Lung (tissue), 11 donors: ENCODE measurements at regions not wholly inside any gene's neighbourhood (a gene's known extent, or its start where the extent isn't known, plus 50 kb on each side); places are given as distances from the start of the nearest gene placed in this dataset.
"Not testable (repeated sequence)": the region's sequence is repeated elsewhere in the genome, so short reads cannot be mapped to it uniquely, and the experiment has no call there.

Experiments used
- ATAC-seq: fragments of 200-7000 bp; cut with Tn5 transposase; one replicate; pipeline ENCODE4 v1.9.1; 2020; ENCODE audit warnings: moderate number of reproducible peaks; ENCODE audit not compliant: insufficient read depth, low FRiP score
- DNase-seq, 3 donors: peaks; one replicate each; pipeline ENCODE4 v3.0.0-alpha.2; 2013 to 2017
- H3K27ac ChIP-seq, 2 donors: one replicate each; pipeline ENCODE4 v1.5.1; 2013; ENCODE audit warnings: mild to moderate bottlenecking in 2 of 2, moderate library complexity in 2 of 2, control low read depth in 1 of 2, inconsistent platforms in 1 of 2, low read depth in 1 of 2, low read length in 1 of 2
- H3K27me3 ChIP-seq, 3 donors: one replicate each; pipeline ENCODE4 v1.5.1; 2013; ENCODE audit warnings: low read length in 2 of 3; ENCODE audit not compliant: control insufficient read depth in 3 of 3, insufficient read depth in 3 of 3
- H3K36me3 ChIP-seq, 4 donors: one replicate each; pipeline ENCODE4 v1.5.1; 2013; ENCODE audit warnings: low read length in 4 of 4, mild to moderate bottlenecking in 1 of 4, moderate library complexity in 1 of 4; ENCODE audit not compliant: control insufficient read depth in 4 of 4, insufficient read depth in 4 of 4
- H3K4me1 ChIP-seq, 5 donors: one replicate each; pipeline ENCODE4 v1.5.1; 2013; ENCODE audit warnings: low read length in 5 of 5, mild to moderate bottlenecking in 2 of 5, moderate library complexity in 1 of 5; ENCODE audit not compliant: control insufficient read depth in 5 of 5, insufficient read depth in 5 of 5
- H3K4me3 ChIP-seq: one replicate; pipeline ENCODE4 v1.5.1; 2013; ENCODE audit warnings: mild to moderate bottlenecking, control low read depth, moderate library complexity
- H3K9ac ChIP-seq, 2 donors: one replicate each; pipeline ENCODE4 v1.5.1; 2013; ENCODE audit warnings: low read length in 2 of 2, control low read depth in 1 of 2; ENCODE audit not compliant: insufficient read depth in 1 of 2
- H3K9me3 ChIP-seq, 4 donors: one replicate each; pipeline ENCODE4 v1.5.1; 2013; ENCODE audit warnings: low read length in 3 of 4, mild to moderate bottlenecking in 1 of 4, moderate library complexity in 1 of 4; ENCODE audit not compliant: control insufficient read depth in 4 of 4, insufficient read depth in 3 of 4
- WGBS, 2 donors: extraction: QIAGEN DNeasy Blood & Tissue Kit; methylation state at CpG; one replicate each; pipeline ENCODE4 v1.1.7; 2013; 5-methylcytosine and 5-hydroxymethylcytosine counted together
- TF ChIP-seq, protein P1 (sequence below): IDR thresholded peaks from 2 replicates; pipeline ENCODE4 v1.5.1; 2012; ENCODE audit warnings: mild to moderate bottlenecking; ENCODE audit errors: control extremely low read depth, extremely low read depth
- donor health status: control.
- donor health status: control.
- donor health status: Bipolar disorder and iron deficiency.
- donor health status: healthy.
- donor health status: DM: yes; HTN: yes; CAD: no.

DNA sequence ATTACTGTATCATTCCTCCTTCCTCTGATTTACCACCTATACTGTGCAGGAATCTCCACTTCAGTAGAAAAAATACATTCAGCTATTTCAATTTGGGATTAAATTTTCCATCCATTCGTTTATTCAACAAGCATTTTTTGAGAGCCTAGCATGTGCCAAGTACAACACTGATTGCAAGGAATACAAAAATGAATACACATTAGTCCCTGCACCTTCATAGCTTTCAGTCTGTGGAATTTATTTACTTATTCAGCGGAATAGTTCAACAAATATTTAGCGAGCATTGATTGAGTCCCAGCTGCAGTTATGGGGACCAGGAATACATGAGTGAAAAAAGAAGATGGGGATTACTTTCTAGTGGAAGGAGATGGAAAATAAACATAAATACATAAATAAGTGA, 606.8 kb upstream of the TBL1XR1 start:
- Histone ChIP-seq H3K4me3 (no peak overlapping the region), H3K36me3 (no peaks in the 10 kb centered on the region), H3K9ac (no peak overlapping the region), H3K9me3 (no peaks in the 10 kb centered on the region), H3K27ac (no peak overlapping the region), H3K4me1 (peaks cover 0 to 17% (median 3%) of the 10 kb centered on the region in 5 donors), H3K27me3 (no peaks in the 10 kb centered on the region)
- TF ChIP-seq, protein P1, sequence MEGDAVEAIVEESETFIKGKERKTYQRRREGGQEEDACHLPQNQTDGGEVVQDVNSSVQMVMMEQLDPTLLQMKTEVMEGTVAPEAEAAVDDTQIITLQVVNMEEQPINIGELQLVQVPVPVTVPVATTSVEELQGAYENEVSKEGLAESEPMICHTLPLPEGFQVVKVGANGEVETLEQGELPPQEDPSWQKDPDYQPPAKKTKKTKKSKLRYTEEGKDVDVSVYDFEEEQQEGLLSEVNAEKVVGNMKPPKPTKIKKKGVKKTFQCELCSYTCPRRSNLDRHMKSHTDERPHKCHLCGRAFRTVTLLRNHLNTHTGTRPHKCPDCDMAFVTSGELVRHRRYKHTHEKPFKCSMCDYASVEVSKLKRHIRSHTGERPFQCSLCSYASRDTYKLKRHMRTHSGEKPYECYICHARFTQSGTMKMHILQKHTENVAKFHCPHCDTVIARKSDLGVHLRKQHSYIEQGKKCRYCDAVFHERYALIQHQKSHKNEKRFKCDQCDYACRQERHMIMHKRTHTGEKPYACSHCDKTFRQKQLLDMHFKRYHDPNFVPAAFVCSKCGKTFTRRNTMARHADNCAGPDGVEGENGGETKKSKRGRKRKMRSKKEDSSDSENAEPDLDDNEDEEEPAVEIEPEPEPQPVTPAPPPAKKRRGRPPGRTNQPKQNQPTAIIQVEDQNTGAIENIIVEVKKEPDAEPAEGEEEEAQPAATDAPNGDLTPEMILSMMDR = no peak
- WGBS, 2 donors = 60 to 77% methylated on average over 3 of the region's 3 CpGs
- ATAC-seq (no peak), DNase-seq (peak in 2 of 3 donors; percentile 42 to 56)

DNA sequence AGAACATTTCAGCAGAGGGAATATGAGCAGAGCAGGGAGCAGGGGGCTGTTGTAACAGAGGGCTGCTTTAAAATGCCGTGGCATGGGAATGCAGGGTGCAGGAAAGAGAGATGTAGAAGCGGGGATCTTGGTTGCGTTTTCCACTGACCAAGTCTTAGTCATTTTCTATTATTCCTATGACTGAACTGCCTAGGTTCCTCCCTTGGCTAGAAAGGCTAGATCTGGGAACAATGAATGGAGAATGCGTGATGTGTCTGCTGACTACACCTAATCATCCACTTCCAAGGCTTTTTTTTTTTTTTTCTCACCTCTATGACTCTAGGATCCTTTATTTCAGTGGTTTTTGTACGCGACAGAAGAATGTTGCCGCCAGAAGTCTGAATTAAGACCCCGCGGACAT, 607.4 kb upstream of the TBL1XR1 start:
- Histone ChIP-seq H3K4me3 (no peak overlapping the region), H3K27me3 (no peaks in the 10 kb centered on the region), H3K36me3 (no peaks in the 10 kb centered on the region), H3K9ac (no peak overlapping the region), H3K27ac (no peak overlapping the region), H3K9me3 (no peaks in the 10 kb centered on the region), H3K4me1 (peaks cover 0 to 20% (median 5%) of the 10 kb centered on the region in 5 donors)
- TF ChIP-seq, protein P1 = no peak
- DNase-seq (no peak), ATAC-seq (no peak)
- WGBS, 2 donors = 95 to 97% methylated on average over 9 of the region's 9 CpGs

DNA sequence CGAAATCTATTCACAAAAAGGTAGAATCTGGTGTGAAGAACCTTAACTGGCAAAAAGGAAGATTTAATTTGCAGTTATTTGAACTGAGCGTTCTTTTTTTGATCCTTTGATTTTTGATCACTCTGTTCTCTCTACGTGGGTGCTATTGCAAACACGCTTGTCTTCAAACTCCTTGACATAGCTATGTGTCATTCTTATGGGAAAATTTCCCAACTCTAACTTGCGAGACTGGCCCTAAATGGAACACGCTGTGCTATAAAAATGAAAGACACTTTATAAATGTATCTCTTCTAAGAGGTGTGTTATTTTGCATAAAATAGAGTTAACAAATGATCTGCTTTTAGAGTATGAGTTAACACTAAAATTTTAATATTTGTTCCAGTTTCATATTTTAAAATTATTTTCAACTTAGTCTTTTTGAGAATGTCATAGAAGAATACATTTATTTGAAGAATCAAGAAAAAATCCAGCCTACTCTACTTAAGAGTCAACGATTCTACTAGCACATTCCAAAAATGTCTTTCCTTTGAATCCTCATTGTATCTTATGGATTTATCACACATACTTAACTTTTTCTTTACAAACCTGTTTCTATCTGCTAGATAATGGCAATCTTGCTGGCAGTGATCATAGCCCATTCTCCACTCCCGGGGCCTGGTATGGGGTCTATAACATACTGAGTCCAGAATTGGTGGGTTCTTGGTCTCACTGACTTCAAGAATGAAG, 610.0 kb upstream of the TBL1XR1 start:
- Histone ChIP-seq H3K9me3 (no peaks in the 10 kb centered on the region), H3K27ac (peak overlapping the region in 1 of 2 donors; percentile 40), H3K36me3 (no peaks in the 10 kb centered on the region), H3K4me1 (peaks cover 0 to 30% (median 3%) of the 10 kb centered on the region in 5 donors), H3K9ac (no peak overlapping the region), H3K4me3 (no peak overlapping the region), H3K27me3 (no peaks in the 10 kb centered on the region)
- peak; percentile 43 for ATAC-seq
- no peak for DNase-seq
- TF ChIP-seq, protein P1 = no peak
- 78 to 86% methylated on average over 8 of the region's 8 CpGs for WGBS, 2 donors

DNA sequence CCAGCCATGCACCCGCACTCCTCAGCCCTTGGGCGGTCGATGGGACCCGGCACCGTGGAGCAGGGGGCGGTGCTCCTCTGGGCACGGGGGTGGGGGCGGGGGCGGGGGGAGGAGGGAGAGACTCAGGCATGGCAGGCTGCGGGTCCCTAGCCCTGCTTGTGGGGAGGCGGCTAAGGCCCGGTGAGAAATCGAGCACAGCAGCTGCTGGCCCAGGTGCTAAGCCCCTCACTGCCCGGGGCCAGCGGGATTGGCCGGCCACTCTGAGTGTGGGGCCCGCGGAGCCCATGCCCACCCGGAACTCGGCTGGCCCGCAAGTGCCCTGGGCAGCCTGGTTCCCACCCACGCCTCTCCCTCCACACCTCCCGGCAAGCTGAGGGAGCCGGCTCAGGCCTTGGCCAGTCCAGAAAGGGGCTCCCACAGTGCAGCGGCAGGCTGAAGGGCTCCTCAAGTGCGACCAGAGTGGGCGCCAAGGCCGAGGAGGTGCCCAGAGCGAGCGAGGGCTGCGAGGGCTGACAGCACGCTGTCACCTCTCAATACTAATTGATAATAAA, 611.7 kb upstream of the TBL1XR1 start:
- not testable (repeated sequence) for ATAC-seq, H3K27me3 ChIP-seq, H3K9me3 ChIP-seq, H3K4me3 ChIP-seq, DNase-seq, H3K36me3 ChIP-seq, H3K9ac ChIP-seq
- WGBS, 2 donors = 97 to 98% methylated on average over 28 to 32 of the region's 32 CpGs
- Histone ChIP-seq H3K4me1 (peaks cover 0 to 18% (median 6%) of the 10 kb centered on the region in 5 donors), H3K27ac (peak overlapping the region in 1 of 2 donors; percentile 45)
